ENCODE measurements at regions not wholly inside any gene's neighbourhood (a gene's known extent, or its start where the extent isn't known, plus 50 kb on each side); places are given as distances from the start of the nearest gene placed in this dataset.

- Histone ChIP-seq H3K79me1 (ENCODE audit: insufficient read depth, low read depth, low read length, poor library complexity, severe bottlenecking) (no peaks in the 10 kb centered on the region), H3K4me2 (ENCODE audit: insufficient read depth, insufficient read length, low read length) (no peak overlapping the region), H4K91ac (ENCODE audit: insufficient read length, low read depth, low read length) (no peak overlapping the region), H2BK15ac (ENCODE audit: low read depth, low read length) (no peak overlapping the region), H2AK5ac (ENCODE audit: insufficient read length, low read length) (no peak overlapping the region), H3K23me2 (ENCODE audit: insufficient read length, low read depth, low read length, poor library complexity, severe bottlenecking) (no peaks in the 10 kb centered on the region), H3K14ac (ENCODE audit: insufficient read depth, low read length) (no peak overlapping the region), H3K79me2 (ENCODE audit: insufficient read depth, low read length) (no peaks in the 10 kb centered on the region), H3K23ac (ENCODE audit: insufficient read length, low read depth, low read length) (no peak overlapping the region), H3K4me1 (ENCODE audit: insufficient read depth, low read length) (no peaks in the 10 kb centered on the region), H2AFZ (ENCODE audit: low read length) (no peak overlapping the region), H3K4ac (ENCODE audit: low read depth, low read length) (no peak overlapping the region), H3K27me3 (ENCODE audit: insufficient read depth, low read length) (no peaks in the 10 kb centered on the region; the same call in 1 of the 2 replicates), H2BK12ac (ENCODE audit: insufficient read length, low read depth, low read length) (no peak overlapping the region), H3T11ph (ENCODE audit: low read length) (no peak overlapping the region), H3K18ac (ENCODE audit: insufficient read length, low read depth, low read length) (no peak overlapping the region), H4K5ac (ENCODE audit: insufficient read length, low read depth, low read length) (no peak overlapping the region), H4K8ac (replicated peaks; ENCODE audit: insufficient read length, low read depth, low read length) (no peak overlapping the region), H3K27ac (ENCODE audit: insufficient read length, low read depth, low read length) (no peak overlapping the region), H2BK20ac (ENCODE audit: low read depth, low read length, poor library complexity, severe bottlenecking) (no peak overlapping the region), H2BK120ac (ENCODE audit: low read depth, low read length, poor library complexity, severe bottlenecking) (no peak overlapping the region), H3K9ac (ENCODE audit: extremely low read depth, insufficient read length, low read length) (no peak overlapping the region), H2BK5ac (ENCODE audit: insufficient read length, low read length) (no peak overlapping the region), H4K20me1 (ENCODE audit: control insufficient read depth, insufficient read depth, insufficient read length) (no peaks in the 10 kb centered on the region), H3K9me3 (ENCODE audit: control insufficient read depth, low read depth, low read length) (no peaks in the 10 kb centered on the region), H3K56ac (ENCODE audit: insufficient read length, low read depth, low read length) (no peak overlapping the region)
- peaks cover 2 to 6% of the 10 kb centered on the region in 2 experiments; a peak in 2 of 5 replicates for H3K9me3 Mint-ChIP-seq
- no peak for DNase-seq
- peaks cover 19% of the 10 kb centered on the region for H3K27me3 Mint-ChIP-seq (ENCODE audit: low read depth)
- no peak overlapping the region for H3K27ac Mint-ChIP-seq
- H3K4me1 Mint-ChIP-seq: no peaks in the 10 kb centered on the region
- H3K4me3 Mint-ChIP-seq: no peak overlapping the region
- H3K36me3 Mint-ChIP-seq (ENCODE audit: insufficient read depth in 1 of 3, low read depth in 3 of 3): no peaks in the 10 kb centered on the region
- TF ChIP-seq CTCF (conservative IDR thresholded peaks at IDR 0.05): no peak
Measured at GRCh38 chr9:34826999-34827538, 117.1 kb upstream of the CCL21 start.

Measured in H9 (cell line).